Neural crest cell (in vitro differentiated cells): ENCODE measurements at regions not wholly inside any gene's neighbourhood (a gene's known extent, or its start where the extent isn't known, plus 50 kb on each side); places are given as distances from the start of the nearest gene placed in this dataset.

Experiments used
- DNase-seq: peaks from one replicate; pipeline ENCODE4 v3.0.0; 2021; ENCODE audit warnings: low read depth, mixed read lengths, low spot score
- H3K27ac Mint-ChIP-seq: one replicate; pipeline ENCODE4 v1.8.0; 2021; ENCODE audit warnings: mild to moderate bottlenecking, mixed read lengths; ENCODE audit not compliant: unreplicated experiment
- H3K27me3 Mint-ChIP-seq: 2 replicates; pipeline ENCODE4 v1.8.0; 2021; ENCODE audit warnings: low read depth, mild to moderate bottlenecking, mixed read lengths
- H3K36me3 Mint-ChIP-seq: 2 replicates; pipeline ENCODE4 v1.8.0; 2021; ENCODE audit warnings: low read depth, mild to moderate bottlenecking, mixed read lengths
- H3K4me1 Mint-ChIP-seq: 2 replicates; pipeline ENCODE4 v1.8.0; 2021; ENCODE audit warnings: mixed read lengths
- H3K4me3 Mint-ChIP-seq: one replicate; pipeline ENCODE4 v1.8.0; 2021; ENCODE audit warnings: mild to moderate bottlenecking, mixed read lengths
- H3K9me3 Mint-ChIP-seq: 2 replicates; pipeline ENCODE4 v1.8.0; 2021; ENCODE audit warnings: mixed read lengths
- CTCF ChIP-seq: fragments of 200-600 bp; sonication (generic); conservative IDR thresholded peaks from 2 replicates; pipeline ENCODE4 v1.5.0; 2021; ENCODE audit warnings: antibody characterized with exemption, mild to moderate bottlenecking

- H3K4me3 Mint-ChIP-seq = no peak overlapping the region
- H3K9me3 Mint-ChIP-seq = no peaks in the 10 kb centered on the region
- H3K36me3 Mint-ChIP-seq = no peaks in the 10 kb centered on the region
- no peaks in the 10 kb centered on the region for H3K27me3 Mint-ChIP-seq
- no peak overlapping the region for H3K27ac Mint-ChIP-seq
- TF ChIP-seq CTCF = no peak
- DNase-seq = no peak
- H3K4me1 Mint-ChIP-seq = peaks cover 58% of the 10 kb centered on the region
Observed at GRCh38 chr2:217051416-217051815, 191.6 kb upstream of the TNP1 start.

GRCh38 chr2:217049956-217050355 lies 190.1 kb upstream of the TNP1 start:
- no peak for TF ChIP-seq CTCF
- Mint-ChIP-seq H3K27me3 (no peaks in the 10 kb centered on the region), H3K4me3 (no peak overlapping the region), H3K9me3 (no peaks in the 10 kb centered on the region), H3K36me3 (no peaks in the 10 kb centered on the region), H3K4me1 (peaks cover 64% of the 10 kb centered on the region), H3K27ac (no peak overlapping the region)
- DNase-seq = no peak

- H3K4me1 Mint-ChIP-seq = peaks cover 59% of the 10 kb centered on the region
- no peaks in the 10 kb centered on the region for H3K36me3 Mint-ChIP-seq
- H3K27me3 Mint-ChIP-seq = no peaks in the 10 kb centered on the region
- H3K4me3 Mint-ChIP-seq = peak overlapping the region; percentile 14
- peak overlapping the region; percentile 97 for H3K27ac Mint-ChIP-seq
- H3K9me3 Mint-ChIP-seq = no peaks in the 10 kb centered on the region
- TF ChIP-seq CTCF = no peak
- no peak for DNase-seq
Observed at GRCh38 chr2:217049422-217049821, 189.6 kb upstream of the TNP1 start.

GRCh38 chr2:217048730-217049129 lies 188.9 kb upstream of the TNP1 start:
- no peaks in the 10 kb centered on the region for H3K27me3 Mint-ChIP-seq
- no peak for TF ChIP-seq CTCF
- DNase-seq = no peak
- H3K4me1 Mint-ChIP-seq = peaks cover 53% of the 10 kb centered on the region
- H3K36me3 Mint-ChIP-seq = no peaks in the 10 kb centered on the region
- H3K9me3 Mint-ChIP-seq = no peaks in the 10 kb centered on the region
- H3K27ac Mint-ChIP-seq = no peak overlapping the region
- H3K4me3 Mint-ChIP-seq = no peak overlapping the region

- TF ChIP-seq CTCF = no peak
Observed at GRCh38 chr2:217047631-217048030, 187.8 kb upstream of the TNP1 start.

DNA sequence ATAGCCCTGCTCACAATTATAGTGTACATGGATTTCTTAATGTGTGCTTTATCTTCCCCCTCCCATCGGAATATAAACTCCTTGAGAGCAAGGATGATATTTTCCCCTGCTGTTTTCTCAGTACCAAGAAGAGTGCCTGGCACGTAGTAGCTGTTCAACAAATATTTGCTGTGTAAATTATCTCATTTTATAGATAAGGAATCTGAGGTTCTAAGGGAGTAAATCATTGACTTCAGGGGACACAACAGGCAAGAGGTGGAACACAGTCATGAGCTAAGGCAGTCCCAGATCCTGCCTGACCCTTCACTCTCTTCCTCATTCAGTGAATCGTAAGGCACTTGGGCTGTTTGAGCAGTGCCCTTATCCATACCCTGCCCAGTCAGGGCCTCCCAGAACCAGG lies 187.3 kb upstream of the TNP1 start:
- Mint-ChIP-seq H3K36me3 (no peaks in the 10 kb centered on the region), H3K4me1 (peaks cover 51% of the 10 kb centered on the region), H3K4me3 (no peak overlapping the region), H3K27me3 (no peaks in the 10 kb centered on the region), H3K27ac (no peak overlapping the region), H3K9me3 (no peaks in the 10 kb centered on the region)
- no peak for DNase-seq
- no peak for TF ChIP-seq CTCF

More at GRCh38 chr2:217047631-217048030, 187.8 kb upstream of the TNP1 start:
- Mint-ChIP-seq H3K9me3 (no peaks in the 10 kb centered on the region), H3K4me1 (peaks cover 51% of the 10 kb centered on the region), H3K4me3 (no peak overlapping the region), H3K36me3 (no peaks in the 10 kb centered on the region), H3K27me3 (no peaks in the 10 kb centered on the region), H3K27ac (peak overlapping the region; percentile 60)
- no peak for DNase-seq
